Kidney (tissue), 13 donors: ENCODE measurements at regions not wholly inside any gene's neighbourhood (a gene's known extent, or its start where the extent isn't known, plus 50 kb on each side); places are given as distances from the start of the nearest gene placed in this dataset.

Experiments
- DNase-seq, 5 donors: peaks; one replicate each; pipeline ENCODE4 v3.0.0-alpha.2; 2013 to 2020
- FAIRE-seq: peaks from 2 replicates; lab custom pipeline; 2012; peaks lifted over from hg19 to GRCh38; lab: Jason Lieb, UNC
- H3K27ac ChIP-seq, 2 donors: one replicate each; pipeline ENCODE4 v1.7.0; 2013; ENCODE audit warnings: low read depth in 2 of 2, low read length in 2 of 2, inconsistent platforms in 1 of 2
- H3K27me3 ChIP-seq: one replicate; pipeline ENCODE4 v1.7.1; 2013; ENCODE audit warnings: low read length, inconsistent platforms; ENCODE audit not compliant: control insufficient read depth, insufficient read depth
- H3K36me3 ChIP-seq, 3 donors: one replicate each; pipeline versions ENCODE4 v1.7.0 to v1.7.1; 2013; ENCODE audit warnings: low read length in 3 of 3, control low read depth in 1 of 3, inconsistent platforms in 1 of 3; ENCODE audit not compliant: insufficient read depth in 3 of 3, control insufficient read depth in 2 of 3
- H3K4me1 ChIP-seq, 3 donors: one replicate each; pipeline versions ENCODE4 v1.7.0 to v1.7.1; 2013; ENCODE audit warnings: low read length in 3 of 3, inconsistent platforms in 1 of 3, low read depth in 1 of 3; ENCODE audit not compliant: control insufficient read depth in 2 of 3, insufficient read depth in 2 of 3
- H3K4me3 ChIP-seq, 3 donors: one replicate each; pipeline versions ENCODE4 v1.7.0 to v1.8.1; 2013; ENCODE audit warnings: low read length in 3 of 3, control low read depth in 1 of 3, inconsistent platforms in 1 of 3
- H3K9ac ChIP-seq, 3 donors: one replicate each; pipeline versions ENCODE4 v1.7.0 to v1.7.1; 2013; ENCODE audit warnings: low read length in 3 of 3, control low read depth in 1 of 3, inconsistent platforms in 1 of 3
- H3K9me3 ChIP-seq, 3 donors: one replicate each; pipeline versions ENCODE4 v1.7.0 to v1.7.1; 2013; ENCODE audit warnings: low read length in 3 of 3, control low read depth in 1 of 3, inconsistent platforms in 1 of 3; ENCODE audit not compliant: control insufficient read depth in 2 of 3, insufficient read depth in 1 of 3
- CTCF ChIP-seq: IDR thresholded peaks from 3 replicates; pipeline ENCODE4 v1.5.1; 2012; ENCODE audit warnings: mild to moderate bottlenecking, moderate library complexity, borderline replicate concordance; ENCODE audit not compliant: insufficient read depth; ENCODE audit errors: extremely low read depth
- intact Hi-C: fragments of 100-400 bp; cut with DNase I; formaldehyde crosslinking; loops from one replicate; pipeline ENCODE4 v1.11.1; 2022
- donor health status: control.
- donor health status: control.
- donor health status: control.
- donor health status: control.
- donor health status: control.
- donor health status: DM: yes; HTN: yes; CAD: no.
- donor health status: Normal renal cell carcinoma (clear cell type).

GRCh38 chr6:130625825-130626527 is 201.2 kb upstream of the SMLR1 start:
- TF ChIP-seq CTCF: no peak
- intact Hi-C loops: no loop called here
- H3K9ac ChIP-seq: no peak overlapping the region
- no peak overlapping the region for H3K27ac ChIP-seq
- no peak overlapping the region for H3K4me3 ChIP-seq
- no peaks in the 10 kb centered on the region for H3K36me3 ChIP-seq
- no peaks in the 10 kb centered on the region for H3K4me1 ChIP-seq
- FAIRE-seq (no peak), DNase-seq (peak in 1 of 5 donors; percentile 28)
- H3K27me3 ChIP-seq: no peaks in the 10 kb centered on the region
- H3K9me3 ChIP-seq: peaks cover 0 to 2% (median 0%) of the 10 kb centered on the region in 3 donors

- DNase-seq (no peak), FAIRE-seq (no peak)
- no peaks in the 10 kb centered on the region for H3K4me1 ChIP-seq
- no peak overlapping the region for H3K27ac ChIP-seq
- intact Hi-C loops: no loop called here
- H3K27me3 ChIP-seq: no peaks in the 10 kb centered on the region
- no peak for TF ChIP-seq CTCF
- H3K36me3 ChIP-seq: no peaks in the 10 kb centered on the region
- no peak overlapping the region for H3K4me3 ChIP-seq
- H3K9me3 ChIP-seq: no peaks in the 10 kb centered on the region
- no peak overlapping the region for H3K9ac ChIP-seq
Measured at GRCh38 chr6:130628862-130629261, 198.3 kb upstream of the SMLR1 start.

GRCh38 chr6:130629640-130630039 is 197.6 kb upstream of the SMLR1 start:
- FAIRE-seq: peak; percentile 49
- no peaks in the 10 kb centered on the region for H3K36me3 ChIP-seq
- intact Hi-C loops: no loop called here
- no peak for DNase-seq
- no peaks in the 10 kb centered on the region for H3K9me3 ChIP-seq
- H3K27ac ChIP-seq: no peak overlapping the region
- H3K9ac ChIP-seq: no peak overlapping the region
- H3K4me3 ChIP-seq: no peak overlapping the region
- H3K27me3 ChIP-seq: no peaks in the 10 kb centered on the region
- H3K4me1 ChIP-seq: no peaks in the 10 kb centered on the region
- TF ChIP-seq CTCF: no peak

GRCh38 chr6:130632277-130632676 is 194.9 kb upstream of the SMLR1 start:
- TF ChIP-seq CTCF: no peak
- Histone ChIP-seq H3K27me3 (no peaks in the 10 kb centered on the region), H3K36me3 (no peaks in the 10 kb centered on the region), H3K4me3 (no peak overlapping the region), H3K9ac (no peak overlapping the region), H3K9me3 (no peaks in the 10 kb centered on the region), H3K27ac (no peak overlapping the region), H3K4me1 (no peaks in the 10 kb centered on the region)
- intact Hi-C loops: no loop called here
- no peak for FAIRE-seq
- DNase-seq: peak in 3 of 5 donors; percentile 18 to 72 (median 30)
